ENCODE measurements at regions not wholly inside any gene's neighbourhood (a gene's known extent, or its start where the extent isn't known, plus 50 kb on each side); places are given as distances from the start of the nearest gene placed in this dataset.

DNA sequence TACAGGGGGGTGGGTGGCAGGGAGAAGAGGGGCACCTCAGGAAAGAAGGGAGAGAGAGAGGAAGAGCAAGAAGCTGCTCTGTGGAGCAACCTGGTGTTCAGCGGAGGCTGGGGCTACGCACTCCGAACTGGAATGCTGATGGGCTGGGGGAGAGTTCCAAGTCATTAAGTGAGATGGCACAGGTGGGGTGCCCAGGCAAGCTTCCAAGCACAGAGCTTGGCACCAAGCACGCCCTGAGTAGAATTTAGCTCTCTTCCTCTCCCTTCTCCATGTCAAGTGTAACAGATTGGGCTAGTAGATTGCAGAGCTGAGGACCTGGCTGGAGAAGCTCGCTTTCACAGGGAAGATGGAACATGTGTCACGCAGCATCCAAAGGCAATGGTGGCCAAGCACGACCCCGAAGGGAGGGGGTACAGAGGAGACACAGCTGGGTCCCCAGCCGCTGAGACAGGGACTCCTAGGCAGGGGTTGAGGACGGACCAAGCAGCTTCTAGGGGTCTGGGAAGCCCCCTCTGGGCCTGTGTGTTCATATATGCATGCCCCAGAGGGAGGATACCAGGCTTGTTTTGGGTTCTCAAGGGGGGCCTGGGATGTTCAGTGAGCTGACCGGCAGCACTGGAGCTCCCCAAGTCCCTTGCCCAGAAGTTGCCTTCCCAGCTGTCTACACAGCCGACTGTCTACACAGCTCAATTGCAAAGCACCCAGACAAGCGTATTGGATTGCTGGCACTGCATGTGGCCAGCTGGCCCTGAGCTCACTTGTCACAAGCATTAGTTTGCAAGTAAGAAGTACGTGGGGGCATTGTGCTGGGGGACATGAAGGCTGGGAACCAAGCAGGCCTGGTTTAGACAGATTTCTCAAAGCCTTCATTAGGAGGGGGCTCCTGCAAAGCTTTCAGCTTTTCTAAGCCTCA is 247.8 kb downstream of the ENGASE start:
- DNase-seq (ENCODE audit: low read depth in 2 of 2), result no peak

DNA sequence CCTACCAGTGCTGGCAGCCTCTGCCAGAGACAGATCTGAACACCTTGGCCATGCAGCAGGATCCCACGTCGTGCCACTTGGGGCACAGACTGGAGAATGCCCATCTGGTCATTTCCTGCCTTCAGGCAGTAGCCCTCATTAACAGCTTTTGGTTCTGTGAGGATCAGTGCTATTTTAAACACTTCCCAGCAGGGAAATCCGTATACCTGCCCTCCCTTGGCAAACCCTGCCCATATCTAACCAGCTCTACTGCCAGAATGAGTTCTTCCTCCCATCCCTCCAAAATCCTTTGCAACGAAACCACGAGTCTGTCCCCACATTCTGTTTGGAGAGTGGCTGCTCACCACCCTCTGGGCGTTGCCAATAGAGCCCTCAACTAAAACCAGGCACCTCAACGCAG is 245.7 kb downstream of the ENGASE start:
- no peak for DNase-seq (ENCODE audit: low read depth in 2 of 2)

DNA sequence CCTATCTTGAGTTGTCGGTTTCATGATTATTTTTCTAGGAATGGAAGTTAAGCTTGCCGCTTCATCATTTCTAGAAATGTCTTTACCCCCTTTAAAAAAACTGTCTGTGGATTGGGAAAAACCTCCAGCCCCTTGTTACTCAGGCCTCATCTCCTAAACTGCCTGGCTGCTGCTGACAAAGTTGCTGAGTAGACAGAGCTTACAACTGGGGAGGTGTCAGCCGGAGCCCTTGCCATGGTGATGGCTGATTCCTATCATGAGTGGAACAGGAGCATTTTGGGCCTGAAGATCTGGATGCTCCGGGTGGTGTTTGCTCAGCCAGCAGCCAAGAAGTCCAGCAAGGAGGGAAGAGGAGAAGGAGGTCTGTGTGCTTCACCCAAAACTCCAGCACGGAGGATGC is 243.3 kb downstream of the ENGASE start:
- no peak for DNase-seq (ENCODE audit: low read depth in 2 of 2)

DNA sequence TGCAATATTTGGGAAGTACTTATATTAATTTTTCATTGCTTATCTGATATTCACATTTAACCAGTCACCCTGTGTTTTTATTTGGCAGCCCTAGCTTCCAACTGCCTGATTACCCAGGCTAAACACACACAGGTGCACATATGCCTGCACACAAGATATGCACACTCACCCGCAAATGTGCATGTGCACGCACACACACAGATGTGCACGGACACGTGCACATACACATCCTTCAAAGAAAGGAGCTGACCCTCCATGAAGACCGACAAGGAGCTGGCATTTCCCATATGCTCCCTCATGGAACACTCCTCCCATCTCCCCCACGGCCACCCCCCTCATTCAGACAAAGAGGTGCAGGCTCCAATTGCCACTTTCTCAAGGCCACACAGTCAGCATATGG is 242.2 kb downstream of the ENGASE start:
- DNase-seq (ENCODE audit: low read depth in 2 of 2), result no peak

GRCh38 chr17:79315358-79316105 is 240.9 kb downstream of the ENGASE start:
- no peak for DNase-seq (ENCODE audit: low read depth in 2 of 2)

DNA sequence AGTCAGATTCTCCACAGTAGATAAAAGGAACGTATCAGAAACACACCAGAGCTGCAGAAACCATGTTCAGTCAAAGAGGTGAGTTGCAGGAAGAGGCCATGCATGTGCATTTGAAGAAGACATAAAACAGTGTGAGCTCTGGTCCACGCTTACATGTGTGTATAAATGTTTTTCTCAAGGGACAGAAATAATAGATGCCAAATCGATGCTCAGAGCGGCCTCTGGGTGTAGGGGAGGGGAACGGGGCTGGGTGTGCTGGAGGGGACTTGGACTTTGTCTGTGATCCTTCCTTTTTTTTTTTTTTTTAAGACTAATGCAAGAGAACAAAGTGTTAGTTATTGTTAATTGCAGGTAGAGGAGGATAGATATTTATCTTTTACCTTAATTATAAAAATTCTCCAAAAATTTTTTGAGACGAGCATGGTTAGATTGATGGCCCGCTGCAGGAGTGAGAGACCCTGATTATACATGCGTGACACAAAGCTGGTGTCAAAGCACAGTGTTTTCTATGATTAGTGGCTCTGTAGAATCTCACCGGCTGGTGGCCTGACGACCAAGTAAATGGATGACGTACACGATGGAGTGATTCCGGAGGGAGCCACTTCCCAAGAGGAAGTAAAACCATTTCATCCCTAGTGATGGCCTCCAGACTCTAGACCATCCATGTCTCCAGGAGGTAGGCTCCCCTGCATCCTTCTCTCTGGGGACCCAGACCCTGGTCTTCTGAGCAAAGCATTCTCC is 240.2 kb downstream of the ENGASE start:
- DNase-seq (ENCODE audit: low read depth in 2 of 2), result no peak

- no peak for DNase-seq (ENCODE audit: low read depth in 2 of 2)
These were observed 236.7 kb downstream of the ENGASE start for GRCh38 chr17:79311373-79311772.

- no peak for DNase-seq (ENCODE audit: low read depth in 2 of 2)
These were observed 232.0 kb downstream of the ENGASE start for GRCh38 chr17:79306424-79307318.

GRCh38 chr17:79305768-79306423 is 231.3 kb downstream of the ENGASE start:
- no peak for DNase-seq (ENCODE audit: low read depth in 2 of 2)

DNA sequence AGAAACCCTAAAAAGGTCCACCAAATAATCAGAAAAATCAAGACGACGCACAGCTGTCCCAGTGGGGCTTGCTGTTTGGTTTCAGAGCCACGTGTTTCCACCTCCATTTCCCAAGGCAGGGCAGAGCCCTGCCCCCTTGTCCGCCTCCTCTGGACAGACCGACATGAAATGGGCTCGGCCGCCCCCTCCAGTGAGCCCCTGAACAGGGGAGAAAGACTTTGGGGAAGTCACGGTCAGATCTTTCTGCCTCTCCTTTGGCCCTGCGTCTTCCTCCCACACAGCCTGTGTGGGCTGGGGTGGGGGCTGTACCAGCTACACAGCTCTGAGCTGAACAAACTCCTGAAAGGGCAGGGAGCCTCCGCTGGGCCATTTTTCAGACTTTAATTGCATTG is 230.7 kb downstream of the ENGASE start:
- DNase-seq (ENCODE audit: low read depth in 2 of 2), result no peak

- DNase-seq (ENCODE audit: low read depth in 2 of 2), result no peak
These were observed 230.3 kb downstream of the ENGASE start for GRCh38 chr17:79304884-79305283.

DNA sequence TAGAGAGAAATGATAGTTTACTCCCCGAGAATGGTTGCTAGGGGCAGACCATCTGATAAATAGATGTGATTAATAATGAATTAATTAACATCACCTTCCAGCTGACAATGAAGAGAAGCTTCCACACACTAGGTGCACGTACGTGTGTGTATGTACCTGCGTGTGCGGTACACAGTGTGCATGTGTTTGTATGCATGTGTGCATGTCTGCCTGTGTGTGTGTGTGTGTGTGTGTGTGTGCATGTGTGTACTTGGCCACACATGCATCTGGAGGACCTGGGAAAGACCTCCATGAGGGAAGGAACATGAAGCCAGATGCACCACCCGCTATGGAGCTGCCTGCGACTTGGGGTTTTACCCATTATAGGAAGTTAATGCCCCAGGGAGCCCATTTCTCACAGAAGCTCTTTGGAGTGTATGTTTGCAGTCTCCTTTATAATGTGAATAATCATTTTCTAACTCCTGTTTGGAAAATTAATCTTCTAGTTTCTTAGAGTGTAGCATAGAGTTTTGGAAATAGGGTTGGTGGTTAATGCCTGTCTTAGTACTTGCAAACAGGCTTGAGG is 229.1 kb downstream of the ENGASE start:
- DNase-seq (ENCODE audit: low read depth in 2 of 2), result no peak

DNA sequence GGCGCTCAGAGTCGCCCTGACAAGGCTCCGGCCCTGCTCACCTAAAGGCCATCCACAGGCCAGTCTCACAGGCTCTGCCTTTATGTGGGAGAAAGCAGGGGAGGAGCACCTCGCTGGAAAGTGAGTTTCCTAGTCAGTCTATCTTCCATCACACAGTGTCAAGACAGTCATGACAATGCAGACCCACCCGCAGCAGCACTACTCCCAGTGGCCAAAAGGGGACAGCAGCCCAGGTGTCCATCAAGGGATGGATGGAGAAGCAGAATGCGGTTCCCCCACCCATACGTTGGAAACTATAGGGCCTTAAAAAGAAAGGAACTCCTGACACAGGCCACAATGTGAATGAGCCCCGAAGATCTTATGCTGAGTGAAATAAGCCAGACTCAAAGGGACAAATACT is 226.8 kb downstream of the ENGASE start:
- DNase-seq (ENCODE audit: low read depth in 2 of 2), result no peak

GRCh38 chr17:79299349-79299748 is 224.7 kb downstream of the ENGASE start:
- no peak for DNase-seq (ENCODE audit: low read depth in 2 of 2)

DNA sequence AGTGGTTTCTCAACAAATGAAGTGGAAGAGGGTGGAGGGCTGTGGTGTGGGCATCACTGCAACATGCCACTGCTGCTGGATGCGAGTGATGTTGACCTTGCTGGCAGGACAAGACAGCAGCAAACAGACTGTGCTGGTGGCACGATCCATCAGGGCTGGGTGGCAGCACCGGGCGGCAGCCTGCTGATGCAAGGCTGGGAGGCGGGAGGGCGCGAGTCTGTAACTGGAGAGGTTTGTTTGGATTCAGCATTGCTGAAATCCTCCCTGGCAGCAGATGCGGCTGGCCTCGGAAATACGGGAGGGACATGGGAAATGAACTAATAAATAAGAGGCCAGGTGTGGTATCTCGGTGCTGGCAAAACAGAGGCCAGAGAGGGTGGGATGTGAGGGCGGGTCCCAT is 224.2 kb downstream of the ENGASE start:
- no peak for DNase-seq (ENCODE audit: low read depth in 2 of 2)

DNA sequence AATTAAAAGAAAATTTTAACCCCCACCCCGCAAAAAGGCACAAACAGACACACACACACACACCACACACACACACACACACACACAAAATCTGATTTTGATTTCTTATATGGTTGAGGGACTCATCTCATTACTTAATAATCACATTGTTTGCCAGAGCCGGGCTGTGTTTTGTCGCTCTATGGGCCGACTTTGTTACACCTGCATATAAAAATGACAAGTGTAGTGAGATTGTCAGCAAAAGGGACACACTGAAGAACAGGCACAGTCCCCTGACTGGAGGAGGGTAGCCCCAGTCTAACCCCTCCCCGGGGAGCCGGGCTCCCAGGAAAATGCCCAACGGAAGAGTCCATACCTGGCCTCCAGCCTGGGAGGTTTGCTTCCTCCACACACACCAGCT is 221.6 kb downstream of the ENGASE start:
- DNase-seq (ENCODE audit: low read depth in 2 of 2), result no peak

DNA sequence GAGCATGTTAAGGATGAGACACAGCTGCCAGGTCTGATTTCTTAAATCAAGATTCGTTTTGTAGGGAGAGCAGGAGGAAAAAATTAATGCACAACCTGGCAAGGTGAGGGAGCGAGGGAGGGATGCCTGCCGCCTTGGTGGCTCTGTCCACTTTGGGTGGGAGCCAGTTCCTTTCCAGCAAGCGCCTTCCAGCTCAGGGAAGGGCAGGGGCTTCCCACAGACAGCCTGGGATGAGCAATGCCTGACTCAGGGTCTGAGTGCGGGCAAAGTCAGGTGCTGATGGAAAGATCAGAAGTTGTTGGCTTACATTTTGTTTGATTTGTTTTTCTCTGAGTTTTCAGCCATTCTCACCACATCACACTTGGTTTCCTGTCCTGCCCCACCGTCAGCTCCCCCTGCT is 220.7 kb downstream of the ENGASE start:
- no peak for DNase-seq (ENCODE audit: low read depth in 2 of 2)

DNA sequence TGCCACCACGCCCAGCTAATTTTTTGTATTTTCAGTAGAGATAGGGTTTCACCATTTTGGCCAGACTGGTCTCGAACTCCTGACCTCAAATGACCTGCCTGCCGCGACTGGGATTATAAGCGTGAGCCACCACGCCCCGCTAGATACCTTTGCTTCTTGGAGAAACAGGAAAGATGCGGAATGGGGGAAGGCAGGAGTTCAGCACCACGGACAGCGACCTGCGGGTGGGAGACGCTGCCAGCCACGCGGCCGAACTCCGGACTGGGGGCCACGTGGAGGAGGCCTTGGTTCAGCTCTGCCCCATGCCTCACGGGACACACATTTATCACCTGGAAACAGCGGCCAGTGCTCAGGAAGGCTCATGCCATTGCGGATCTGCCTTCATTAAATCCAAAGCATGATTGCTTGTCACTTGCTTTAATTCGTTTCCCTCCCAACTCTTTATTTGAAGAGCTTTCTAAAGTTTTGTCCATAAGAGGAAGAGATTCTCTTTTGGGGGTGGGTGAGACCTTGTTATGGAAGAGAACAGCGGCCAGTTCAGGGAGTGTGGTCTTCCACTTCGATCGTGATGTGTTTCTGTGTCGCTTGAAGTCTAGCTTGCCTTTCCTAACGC is 219.9 kb downstream of the ENGASE start:
- DNase-seq (ENCODE audit: low read depth in 2 of 2), result peak; percentile 15 to 63

- no peak for DNase-seq (ENCODE audit: low read depth in 2 of 2)
These were observed 217.9 kb downstream of the ENGASE start for GRCh38 chr17:79292501-79292900.

DNA sequence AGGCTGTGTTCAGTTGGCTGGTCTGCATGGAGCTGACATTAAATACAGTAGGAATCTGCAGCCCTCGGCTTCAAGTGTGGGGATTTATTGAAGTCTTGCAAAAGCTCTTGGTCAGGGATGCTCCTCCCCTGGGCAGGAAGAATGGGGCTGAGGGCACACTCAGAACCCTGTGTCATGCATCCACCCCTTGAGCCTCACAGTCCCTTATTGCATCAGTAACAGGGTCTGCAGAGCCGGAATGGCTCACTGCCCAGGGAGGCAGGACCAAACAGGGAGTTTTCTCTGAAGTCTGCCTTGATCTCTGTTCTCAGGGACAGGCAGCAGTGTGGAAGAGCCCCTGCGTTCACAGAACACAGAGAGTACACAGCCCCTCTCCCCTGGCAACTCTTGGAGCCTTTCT is 216.8 kb downstream of the ENGASE start:
- no peak for DNase-seq (ENCODE audit: low read depth in 2 of 2)
